C4-2B (cell line): ENCODE measurements at regions not wholly inside any gene's neighbourhood (a gene's known extent, or its start where the extent isn't known, plus 50 kb on each side); places are given as distances from the start of the nearest gene placed in this dataset.

Experiments
- ZFX ChIP-seq: fragments of 450-650 bp; IDR thresholded peaks from 2 replicates; pipeline ENCODE4 v1.6.1; 2017
- TF ChIP-seq, protein P1 (sequence below): fragments of 450-650 bp; conservative IDR thresholded peaks from 2 replicates; pipeline ENCODE4 v1.5.1; 2017; ENCODE audit warnings: mild to moderate bottlenecking

- TF ChIP-seq, protein P1, sequence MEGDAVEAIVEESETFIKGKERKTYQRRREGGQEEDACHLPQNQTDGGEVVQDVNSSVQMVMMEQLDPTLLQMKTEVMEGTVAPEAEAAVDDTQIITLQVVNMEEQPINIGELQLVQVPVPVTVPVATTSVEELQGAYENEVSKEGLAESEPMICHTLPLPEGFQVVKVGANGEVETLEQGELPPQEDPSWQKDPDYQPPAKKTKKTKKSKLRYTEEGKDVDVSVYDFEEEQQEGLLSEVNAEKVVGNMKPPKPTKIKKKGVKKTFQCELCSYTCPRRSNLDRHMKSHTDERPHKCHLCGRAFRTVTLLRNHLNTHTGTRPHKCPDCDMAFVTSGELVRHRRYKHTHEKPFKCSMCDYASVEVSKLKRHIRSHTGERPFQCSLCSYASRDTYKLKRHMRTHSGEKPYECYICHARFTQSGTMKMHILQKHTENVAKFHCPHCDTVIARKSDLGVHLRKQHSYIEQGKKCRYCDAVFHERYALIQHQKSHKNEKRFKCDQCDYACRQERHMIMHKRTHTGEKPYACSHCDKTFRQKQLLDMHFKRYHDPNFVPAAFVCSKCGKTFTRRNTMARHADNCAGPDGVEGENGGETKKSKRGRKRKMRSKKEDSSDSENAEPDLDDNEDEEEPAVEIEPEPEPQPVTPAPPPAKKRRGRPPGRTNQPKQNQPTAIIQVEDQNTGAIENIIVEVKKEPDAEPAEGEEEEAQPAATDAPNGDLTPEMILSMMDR = no peak
- TF ChIP-seq ZFX = no peak
These were observed 155.7 kb downstream of the S1PR1 start for GRCh38 chr1:101392552-101392951.
